Retinal pigment epithelial cell (primary cell): ENCODE measurements at regions not wholly inside any gene's neighbourhood (a gene's known extent, or its start where the extent isn't known, plus 50 kb on each side); places are given as distances from the start of the nearest gene placed in this dataset.

ENCODE experiments used
- DNase-seq: peaks from one replicate; pipeline ENCODE4 v3.0.0-alpha.2; 2010; ENCODE audit warnings: low read depth
- H3K4me3 ChIP-seq: 2 replicates; pipeline ENCODE4 v1.5.1; 2011; ENCODE audit warnings: mild to moderate bottlenecking, low read length, control low read depth, moderate library complexity
- TF ChIP-seq, protein P1 (sequence below): conservative IDR thresholded peaks from 2 replicates; pipeline ENCODE4 v1.5.1; 2011; ENCODE audit warnings: low read depth, low read length, control low read depth, inconsistent platforms

DNA sequence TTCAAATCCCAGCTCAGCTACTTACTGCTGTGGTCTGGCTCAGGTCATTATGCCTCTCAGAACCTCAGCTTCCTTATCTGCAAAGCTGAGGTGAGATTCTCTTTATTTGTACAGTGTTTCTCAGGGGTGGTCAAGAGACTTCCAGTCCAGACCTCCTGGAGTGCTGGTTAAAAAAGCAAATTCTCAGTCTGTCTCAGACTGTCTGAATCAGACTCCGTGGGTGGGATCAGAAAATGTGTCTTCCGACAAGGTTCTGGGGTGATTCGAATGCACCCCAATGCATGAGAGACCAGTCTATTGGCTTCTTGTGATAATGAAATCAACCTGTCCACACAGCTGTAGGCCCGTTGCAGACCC, 137.7 kb upstream of the SMIM23 start:
- no peak for DNase-seq
- TF ChIP-seq, protein P1, sequence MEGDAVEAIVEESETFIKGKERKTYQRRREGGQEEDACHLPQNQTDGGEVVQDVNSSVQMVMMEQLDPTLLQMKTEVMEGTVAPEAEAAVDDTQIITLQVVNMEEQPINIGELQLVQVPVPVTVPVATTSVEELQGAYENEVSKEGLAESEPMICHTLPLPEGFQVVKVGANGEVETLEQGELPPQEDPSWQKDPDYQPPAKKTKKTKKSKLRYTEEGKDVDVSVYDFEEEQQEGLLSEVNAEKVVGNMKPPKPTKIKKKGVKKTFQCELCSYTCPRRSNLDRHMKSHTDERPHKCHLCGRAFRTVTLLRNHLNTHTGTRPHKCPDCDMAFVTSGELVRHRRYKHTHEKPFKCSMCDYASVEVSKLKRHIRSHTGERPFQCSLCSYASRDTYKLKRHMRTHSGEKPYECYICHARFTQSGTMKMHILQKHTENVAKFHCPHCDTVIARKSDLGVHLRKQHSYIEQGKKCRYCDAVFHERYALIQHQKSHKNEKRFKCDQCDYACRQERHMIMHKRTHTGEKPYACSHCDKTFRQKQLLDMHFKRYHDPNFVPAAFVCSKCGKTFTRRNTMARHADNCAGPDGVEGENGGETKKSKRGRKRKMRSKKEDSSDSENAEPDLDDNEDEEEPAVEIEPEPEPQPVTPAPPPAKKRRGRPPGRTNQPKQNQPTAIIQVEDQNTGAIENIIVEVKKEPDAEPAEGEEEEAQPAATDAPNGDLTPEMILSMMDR = no peak
- H3K4me3 ChIP-seq = no peak overlapping the region

DNA sequence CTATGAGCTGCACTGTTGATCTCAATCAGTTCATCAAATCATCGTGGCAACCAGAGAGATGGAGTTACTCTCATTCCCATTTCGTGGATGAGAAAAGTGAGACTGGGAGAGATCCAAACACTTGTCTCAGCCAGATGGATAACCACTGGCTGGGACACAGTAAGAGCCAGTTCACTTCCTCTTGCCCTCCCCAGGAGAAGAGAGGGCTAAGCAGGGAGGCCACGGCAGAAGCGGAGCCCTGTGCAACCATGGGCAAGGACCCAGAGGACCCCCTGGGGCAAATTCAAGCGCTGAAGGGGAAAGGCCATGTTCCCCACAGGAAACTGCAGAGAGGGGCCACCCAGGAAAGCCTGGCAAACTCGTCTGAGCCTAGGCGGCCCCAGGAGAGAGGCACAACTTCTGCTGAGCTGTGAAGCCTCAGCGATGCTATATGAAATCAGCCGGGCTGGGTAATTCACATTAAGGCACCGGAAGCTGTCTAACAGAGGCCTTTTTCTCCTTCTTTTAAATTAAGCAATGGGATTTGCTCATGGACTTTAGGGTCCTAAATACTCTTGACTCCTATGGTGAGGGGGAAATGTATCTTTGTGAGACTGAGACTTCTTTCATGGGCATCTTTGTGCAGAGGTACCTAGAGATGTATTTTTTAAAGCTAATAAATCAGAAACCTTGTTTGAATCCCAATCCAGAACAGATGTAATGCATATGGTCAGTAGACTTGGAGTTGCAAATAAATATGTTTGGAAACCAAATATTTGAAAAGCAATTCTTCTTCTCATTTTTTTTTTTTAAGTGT, 137.1 kb upstream of the SMIM23 start:
- H3K4me3 ChIP-seq = no peak overlapping the region
- DNase-seq = no peak
- TF ChIP-seq, protein P1 = no peak

DNA sequence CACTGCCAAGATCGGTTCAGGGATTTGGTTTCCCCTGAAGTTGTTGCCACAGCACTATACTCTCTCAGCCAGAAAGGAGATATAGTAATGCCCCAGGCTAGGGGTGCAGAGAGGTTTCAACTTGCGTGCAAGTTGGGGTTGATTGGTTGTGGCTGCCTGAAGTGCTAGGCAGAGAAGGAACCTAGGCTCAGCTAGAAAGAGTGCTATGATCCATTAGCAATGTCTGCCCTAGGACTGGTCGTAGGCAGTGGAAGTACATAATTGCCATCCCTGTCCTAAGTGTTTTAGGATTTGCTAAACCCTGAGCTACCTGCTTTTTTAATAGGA, 136.6 kb upstream of the SMIM23 start:
- H3K4me3 ChIP-seq = no peak overlapping the region
- TF ChIP-seq, protein P1 = no peak
- no peak for DNase-seq

DNA sequence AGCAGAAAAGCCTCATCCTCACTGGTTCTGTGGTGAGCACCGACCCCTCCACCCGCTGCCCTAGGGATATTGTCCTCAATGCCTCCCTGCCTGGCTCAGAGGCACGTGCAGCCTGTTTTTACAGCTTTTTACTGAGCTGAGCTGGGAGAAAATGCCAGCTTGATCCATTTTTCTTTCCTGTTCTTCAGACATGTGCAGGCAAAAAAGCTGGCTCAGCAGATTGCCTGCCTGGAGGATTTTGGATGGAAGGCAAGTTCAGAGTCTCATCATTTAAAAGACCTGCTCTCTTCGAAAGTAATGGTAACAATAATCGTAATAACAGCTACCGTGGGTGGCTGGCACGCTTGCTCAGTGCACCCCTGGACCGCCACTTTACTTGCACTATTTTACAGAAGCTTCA, 135.0 kb upstream of the SMIM23 start:
- no peak for DNase-seq
- TF ChIP-seq, protein P1 = no peak
- no peak overlapping the region for H3K4me3 ChIP-seq

DNA sequence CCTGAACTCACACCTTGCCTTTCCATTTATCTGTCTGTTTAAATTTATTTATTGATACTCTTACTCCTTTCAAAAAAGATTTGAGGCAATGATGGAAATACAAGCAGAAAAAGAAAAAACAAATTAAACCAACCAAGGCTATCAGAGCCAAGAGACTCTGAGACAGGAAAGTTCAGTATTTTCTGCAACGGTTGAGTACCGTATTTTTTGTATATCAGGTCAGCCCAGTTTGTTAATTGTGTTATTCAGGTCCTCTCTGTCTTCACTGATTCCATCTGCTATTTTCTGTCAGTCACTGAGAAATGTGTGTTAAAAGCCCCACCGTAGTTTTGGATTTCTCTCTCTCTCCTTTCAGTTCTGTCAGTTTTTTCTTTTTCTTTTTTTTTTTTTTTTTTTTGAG, 134.5 kb upstream of the SMIM23 start:
- TF ChIP-seq, protein P1 = no peak
- DNase-seq = no peak
- no peak overlapping the region for H3K4me3 ChIP-seq

DNA sequence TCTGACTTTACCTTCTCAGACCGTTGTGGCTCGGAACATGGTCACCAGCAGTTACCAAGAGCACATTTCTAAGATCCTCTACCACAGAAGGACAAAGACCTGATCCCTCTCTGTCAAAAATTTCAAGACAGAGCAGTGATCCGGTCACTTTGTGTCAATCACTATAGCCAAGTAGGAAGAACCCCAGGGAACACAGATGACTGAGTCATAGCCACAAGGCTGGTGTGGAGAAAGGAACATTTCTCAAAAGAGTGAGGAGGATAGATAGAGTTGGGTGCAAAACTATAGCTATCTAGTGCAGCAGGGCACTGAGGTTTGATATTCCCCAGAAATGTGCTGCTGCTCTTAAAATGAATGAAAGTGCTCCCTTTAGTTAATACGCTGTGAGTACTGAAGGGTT, 130.7 kb upstream of the SMIM23 start:
- H3K4me3 ChIP-seq = no peak overlapping the region
- TF ChIP-seq, protein P1 = no peak
- DNase-seq = no peak

DNA sequence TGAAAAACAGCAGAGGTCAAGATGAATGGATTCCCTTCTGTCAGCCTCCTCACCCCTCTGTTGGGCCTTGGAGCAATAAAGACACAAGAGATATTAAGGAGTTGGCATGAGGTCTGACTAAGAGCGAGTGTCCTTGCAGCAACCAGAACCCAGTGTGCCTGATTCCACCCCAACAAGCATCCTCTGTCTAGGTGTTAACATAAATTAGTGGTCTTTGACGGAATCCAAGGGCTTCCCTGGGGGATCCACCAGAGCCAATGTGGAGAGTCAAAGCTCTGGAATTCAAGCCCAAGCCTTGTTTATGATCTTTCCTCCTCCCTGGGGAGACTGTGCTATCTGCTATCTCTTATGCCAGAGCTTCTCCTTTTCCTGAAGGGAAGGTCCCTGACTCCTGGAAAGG, 128.1 kb upstream of the SMIM23 start:
- H3K4me3 ChIP-seq = no peak overlapping the region
- TF ChIP-seq, protein P1 = no peak
- DNase-seq = no peak
